PC-9 (cell line): ENCODE measurements at regions not wholly inside any gene's neighbourhood (a gene's known extent, or its start where the extent isn't known, plus 50 kb on each side); places are given as distances from the start of the nearest gene placed in this dataset.

ENCODE experiments used
- EZH2 ChIP-seq: fragments of 200-600 bp; sonication (generic); IDR thresholded peaks from 2 replicates; pipeline ENCODE4 v1.8.0; 2017; ENCODE audit warnings: antibody characterized with exemption, low read depth
- TF ChIP-seq, protein P1 (sequence below): fragments of 200-600 bp; sonication (generic); conservative IDR thresholded peaks from 2 replicates; pipeline ENCODE4 v1.6.1; 2017; ENCODE audit warnings: mixed run types, antibody characterized with exemption, mild to moderate bottlenecking, moderate library complexity

GRCh38 chr1:116195077-116195868 lies 84.1 kb downstream of the MAB21L3 start:
- TF ChIP-seq, protein P1, sequence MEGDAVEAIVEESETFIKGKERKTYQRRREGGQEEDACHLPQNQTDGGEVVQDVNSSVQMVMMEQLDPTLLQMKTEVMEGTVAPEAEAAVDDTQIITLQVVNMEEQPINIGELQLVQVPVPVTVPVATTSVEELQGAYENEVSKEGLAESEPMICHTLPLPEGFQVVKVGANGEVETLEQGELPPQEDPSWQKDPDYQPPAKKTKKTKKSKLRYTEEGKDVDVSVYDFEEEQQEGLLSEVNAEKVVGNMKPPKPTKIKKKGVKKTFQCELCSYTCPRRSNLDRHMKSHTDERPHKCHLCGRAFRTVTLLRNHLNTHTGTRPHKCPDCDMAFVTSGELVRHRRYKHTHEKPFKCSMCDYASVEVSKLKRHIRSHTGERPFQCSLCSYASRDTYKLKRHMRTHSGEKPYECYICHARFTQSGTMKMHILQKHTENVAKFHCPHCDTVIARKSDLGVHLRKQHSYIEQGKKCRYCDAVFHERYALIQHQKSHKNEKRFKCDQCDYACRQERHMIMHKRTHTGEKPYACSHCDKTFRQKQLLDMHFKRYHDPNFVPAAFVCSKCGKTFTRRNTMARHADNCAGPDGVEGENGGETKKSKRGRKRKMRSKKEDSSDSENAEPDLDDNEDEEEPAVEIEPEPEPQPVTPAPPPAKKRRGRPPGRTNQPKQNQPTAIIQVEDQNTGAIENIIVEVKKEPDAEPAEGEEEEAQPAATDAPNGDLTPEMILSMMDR: no peak
- TF ChIP-seq EZH2: no peak
